Smooth muscle cell (in vitro differentiated cells): ENCODE measurements at regions not wholly inside any gene's neighbourhood (a gene's known extent, or its start where the extent isn't known, plus 50 kb on each side); places are given as distances from the start of the nearest gene placed in this dataset.

Experiments used
- DNase-seq: peaks from one replicate; lab custom pipeline; 2025; ENCODE audit not compliant: unreplicated experiment; lab: John Stamatoyannopoulos, UW
- H2AFZ ChIP-seq: fragments of 200-600 bp; sonication (generic); 2 replicates; pipeline ENCODE4 v1.6.0; 2016; ENCODE audit warnings: antibody characterized with exemption, low read depth, mild to moderate bottlenecking
- H3F3A ChIP-seq: fragments of 200-600 bp; sonication (generic); 2 replicates; pipeline ENCODE4 v1.6.0; 2017; ENCODE audit warnings: antibody characterized with exemption, low read depth
- H3K27ac ChIP-seq: fragments of 200-600 bp; sonication (generic); 2 replicates; pipeline ENCODE4 v1.5.1; 2016; ENCODE audit warnings: low read depth, mild to moderate bottlenecking
- H3K27me3 ChIP-seq: fragments of 200-600 bp; sonication (generic); 2 replicates; pipeline ENCODE4 v1.6.1; 2016; ENCODE audit warnings: low read depth, mild to moderate bottlenecking
- H3K36me3 ChIP-seq: fragments of 200-600 bp; sonication (generic); 2 replicates; pipeline ENCODE4 v1.5.1; 2016; ENCODE audit warnings: low read depth
- H3K4me1 ChIP-seq: fragments of 200-600 bp; sonication (generic); 2 replicates; pipeline ENCODE4 v1.5.1; 2016; ENCODE audit warnings: low read depth
- H3K4me2 ChIP-seq: fragments of 200-600 bp; sonication (generic); 2 replicates; pipeline ENCODE4 v1.6.0; 2016; ENCODE audit warnings: mild to moderate bottlenecking
- H3K4me3 ChIP-seq: fragments of 200-600 bp; sonication (generic); 2 replicates; pipeline ENCODE4 v1.5.1; 2016; ENCODE audit warnings: mild to moderate bottlenecking
- H3K79me2 ChIP-seq: fragments of 200-600 bp; sonication (generic); 2 replicates; pipeline ENCODE4 v1.6.0; 2016; ENCODE audit warnings: low read depth, mild to moderate bottlenecking
- H3K9ac ChIP-seq: fragments of 200-600 bp; sonication (generic); 2 replicates; pipeline ENCODE4 v1.6.0; 2016; ENCODE audit warnings: low read depth
- H3K9me3 ChIP-seq: fragments of 200-600 bp; sonication (generic); replicated peaks from 2 replicates; pipeline ENCODE4 v1.5.1; 2016; ENCODE audit warnings: low read depth
- H4K20me1 ChIP-seq: fragments of 200-600 bp; sonication (generic); 2 replicates; pipeline ENCODE4 v1.6.0; 2016; ENCODE audit warnings: low read depth
- WGBS: methylation state at CpG from one replicate; pipeline ENCODE4 v1.1.7; 2016; ENCODE audit warnings: low lambda C conversion rate; 5-methylcytosine and 5-hydroxymethylcytosine counted together
- TF ChIP-seq, protein P1 (sequence below): fragments of 200-600 bp; sonication (generic); IDR thresholded peaks from 2 replicates; pipeline ENCODE4 v1.5.1; 2017; ENCODE audit warnings: borderline replicate concordance, mild to moderate bottlenecking, antibody characterized with exemption; ENCODE audit not compliant: insufficient read depth, poor library complexity, severe bottlenecking

DNA sequence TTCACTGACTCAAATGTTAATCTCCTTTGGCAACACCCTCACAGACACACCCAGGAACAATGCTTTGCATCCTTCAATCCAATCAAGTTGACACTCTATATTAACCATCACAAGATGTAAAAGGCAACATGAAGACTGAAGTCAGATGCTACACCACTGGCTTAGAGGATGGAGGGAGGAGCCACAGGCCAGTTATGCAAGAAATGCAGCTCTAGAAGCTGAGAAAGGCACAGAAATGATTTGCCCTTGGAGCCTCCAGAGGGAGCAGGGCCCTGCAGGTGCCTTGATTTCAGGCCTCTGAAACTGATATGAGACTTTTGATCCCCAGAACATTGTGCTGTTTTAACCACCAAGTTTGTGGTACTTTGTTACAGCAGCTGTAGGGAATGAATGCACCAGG is 276.3 kb downstream of the KCNS3 start:
- no peaks in the 10 kb centered on the region for H3K9me3 ChIP-seq
- no peak overlapping the region for H3K9ac ChIP-seq
- DNase-seq, result no peak
- no peak overlapping the region for H3K4me3 ChIP-seq
- H3F3A ChIP-seq, result no peaks in the 10 kb centered on the region
- H3K79me2 ChIP-seq, result no peaks in the 10 kb centered on the region
- TF ChIP-seq, protein P1, sequence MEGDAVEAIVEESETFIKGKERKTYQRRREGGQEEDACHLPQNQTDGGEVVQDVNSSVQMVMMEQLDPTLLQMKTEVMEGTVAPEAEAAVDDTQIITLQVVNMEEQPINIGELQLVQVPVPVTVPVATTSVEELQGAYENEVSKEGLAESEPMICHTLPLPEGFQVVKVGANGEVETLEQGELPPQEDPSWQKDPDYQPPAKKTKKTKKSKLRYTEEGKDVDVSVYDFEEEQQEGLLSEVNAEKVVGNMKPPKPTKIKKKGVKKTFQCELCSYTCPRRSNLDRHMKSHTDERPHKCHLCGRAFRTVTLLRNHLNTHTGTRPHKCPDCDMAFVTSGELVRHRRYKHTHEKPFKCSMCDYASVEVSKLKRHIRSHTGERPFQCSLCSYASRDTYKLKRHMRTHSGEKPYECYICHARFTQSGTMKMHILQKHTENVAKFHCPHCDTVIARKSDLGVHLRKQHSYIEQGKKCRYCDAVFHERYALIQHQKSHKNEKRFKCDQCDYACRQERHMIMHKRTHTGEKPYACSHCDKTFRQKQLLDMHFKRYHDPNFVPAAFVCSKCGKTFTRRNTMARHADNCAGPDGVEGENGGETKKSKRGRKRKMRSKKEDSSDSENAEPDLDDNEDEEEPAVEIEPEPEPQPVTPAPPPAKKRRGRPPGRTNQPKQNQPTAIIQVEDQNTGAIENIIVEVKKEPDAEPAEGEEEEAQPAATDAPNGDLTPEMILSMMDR, result no peak
- H3K27me3 ChIP-seq, result no peaks in the 10 kb centered on the region
- no peak overlapping the region for H2AFZ ChIP-seq
- no peaks in the 10 kb centered on the region for H4K20me1 ChIP-seq
- no peaks in the 10 kb centered on the region for H3K36me3 ChIP-seq
- H3K27ac ChIP-seq, result no peak overlapping the region
- H3K4me1 ChIP-seq, result no peaks in the 10 kb centered on the region
- no peak overlapping the region for H3K4me2 ChIP-seq

DNA sequence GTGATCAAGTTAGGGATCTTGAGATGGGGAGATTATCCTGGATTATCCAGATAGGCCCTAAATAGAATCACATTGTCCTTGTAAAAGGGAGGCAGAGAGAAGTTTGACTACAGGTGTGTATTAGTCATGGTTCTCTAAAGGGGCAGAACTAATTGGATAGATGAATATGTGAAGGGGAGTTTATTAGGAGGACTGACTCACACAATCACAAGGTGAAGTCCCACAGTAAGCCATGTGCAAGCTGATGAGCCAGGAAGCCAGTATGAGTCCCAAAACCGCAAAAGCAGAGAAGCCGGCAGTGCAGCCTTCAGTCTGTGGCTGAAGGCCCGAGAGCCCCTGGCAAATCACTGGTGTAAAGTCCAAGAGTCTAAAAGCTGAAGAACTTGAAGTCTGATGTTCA is 275.8 kb downstream of the KCNS3 start:
- Histone ChIP-seq H4K20me1 (no peaks in the 10 kb centered on the region), H3K4me3 (no peak overlapping the region), H3K4me1 (no peaks in the 10 kb centered on the region), H2AFZ (no peak overlapping the region), H3K9me3 (no peaks in the 10 kb centered on the region), H3K4me2 (no peak overlapping the region), H3K79me2 (no peaks in the 10 kb centered on the region), H3K27ac (no peak overlapping the region), H3K36me3 (no peaks in the 10 kb centered on the region), H3K27me3 (no peaks in the 10 kb centered on the region), H3K9ac (no peak overlapping the region), H3F3A (no peaks in the 10 kb centered on the region)
- TF ChIP-seq, protein P1, result no peak
- DNase-seq, result no peak
- WGBS, result 87% methylated on average over 3 of the region's 3 CpGs

DNA sequence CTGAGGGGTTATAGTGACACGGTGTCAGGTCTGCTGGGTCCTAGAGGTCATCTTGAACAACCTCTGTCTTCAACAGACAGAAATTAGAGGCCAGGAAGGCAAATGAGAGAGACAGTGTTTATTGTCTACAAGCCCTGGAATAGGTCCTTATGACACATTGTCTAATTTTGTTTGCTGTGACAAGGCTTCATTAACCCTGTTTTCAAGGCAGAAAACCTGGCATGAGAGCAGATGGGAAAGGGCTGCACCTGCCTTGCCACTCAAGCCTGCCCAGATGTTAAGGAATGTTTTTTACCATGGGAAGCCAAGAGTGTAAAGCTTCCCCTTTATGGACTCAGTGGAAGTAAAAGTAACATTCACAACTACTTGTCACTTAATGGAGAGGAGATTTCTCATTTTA is 275.3 kb downstream of the KCNS3 start:
- Histone ChIP-seq H3K9ac (no peak overlapping the region), H3F3A (no peaks in the 10 kb centered on the region), H3K4me1 (no peaks in the 10 kb centered on the region), H3K27me3 (no peaks in the 10 kb centered on the region), H2AFZ (no peak overlapping the region), H3K4me2 (no peak overlapping the region), H3K27ac (no peak overlapping the region), H3K9me3 (no peaks in the 10 kb centered on the region), H3K36me3 (no peaks in the 10 kb centered on the region), H4K20me1 (no peaks in the 10 kb centered on the region), H3K79me2 (no peaks in the 10 kb centered on the region), H3K4me3 (no peak overlapping the region)
- 87% methylated on average over 1 of the region's 1 CpG for WGBS
- TF ChIP-seq, protein P1, result no peak
- DNase-seq, result no peak

DNA sequence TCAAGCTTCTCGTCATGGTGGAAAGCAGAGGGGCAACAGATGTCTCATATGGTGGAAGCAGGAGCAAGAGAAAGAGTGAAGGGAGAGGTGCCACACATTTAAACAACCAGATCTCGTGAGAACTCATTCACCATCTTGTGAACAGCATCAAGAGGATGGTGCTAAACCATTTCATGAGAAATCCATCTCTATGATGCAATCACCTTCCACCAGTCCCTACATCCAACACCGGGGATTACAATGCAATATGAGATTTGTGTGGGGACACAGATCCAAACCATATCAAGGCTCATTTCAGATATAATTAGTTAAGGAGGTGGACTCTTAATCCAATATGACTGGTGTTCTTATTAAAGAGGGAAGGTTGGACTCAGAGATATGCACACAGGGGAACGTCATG is 272.8 kb downstream of the KCNS3 start:
- no peak overlapping the region for H3K4me3 ChIP-seq
- 82% methylated on average over 4 of the region's 4 CpGs for WGBS

More for the DNA sequence above, 272.8 kb downstream of the KCNS3 start:
- no peak overlapping the region for H2AFZ ChIP-seq
- no peaks in the 10 kb centered on the region for H3F3A ChIP-seq
- H3K4me1 ChIP-seq, result no peaks in the 10 kb centered on the region
- no peaks in the 10 kb centered on the region for H3K27me3 ChIP-seq
- TF ChIP-seq, protein P1, result no peak
- no peak overlapping the region for H3K27ac ChIP-seq
- H3K36me3 ChIP-seq, result no peaks in the 10 kb centered on the region
- no peaks in the 10 kb centered on the region for H3K79me2 ChIP-seq
- H3K9ac ChIP-seq, result no peak overlapping the region
- H3K9me3 ChIP-seq, result no peaks in the 10 kb centered on the region
- no peak overlapping the region for H3K4me2 ChIP-seq
- DNase-seq, result no peak
- H4K20me1 ChIP-seq, result no peaks in the 10 kb centered on the region
